ENCODE measurements at regions not wholly inside any gene's neighbourhood (a gene's known extent, or its start where the extent isn't known, plus 50 kb on each side); places are given as distances from the start of the nearest gene placed in this dataset.

DNA sequence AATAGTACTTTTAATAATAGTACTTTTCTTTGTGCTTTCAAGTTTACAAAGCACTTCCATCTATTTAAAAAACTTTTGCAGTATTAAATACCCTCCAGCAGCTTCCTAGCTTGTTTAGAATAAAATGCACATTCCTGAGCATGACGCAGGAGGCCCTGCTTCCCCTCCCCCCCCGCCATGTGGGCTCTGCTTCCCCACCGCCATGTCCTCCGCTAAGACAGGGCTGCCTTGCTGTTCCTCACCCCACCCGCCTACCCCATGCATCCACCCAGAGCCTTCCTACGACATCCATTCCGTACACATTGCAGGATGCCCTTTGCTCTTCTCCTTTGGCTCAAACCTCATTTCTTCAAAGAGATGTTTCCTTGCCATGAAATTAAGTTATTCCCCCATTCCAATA is 205.9 kb upstream of the MSX2 start:
- DNase-seq (ENCODE audit: low spot score): no peak
- Histone ChIP-seq H3K9ac (ENCODE audit: low read depth in 1 of 2, low read length in 2 of 2) (no peak overlapping the region), H3K9me3 (ENCODE audit: control insufficient read depth in 4 of 4, low read length in 3 of 4) (peaks cover 0 to 2% (median 0%) of the 10 kb centered on the region in 4 donors), H3K4me3 (ENCODE audit: low read depth in 1 of 3, low read length in 3 of 3) (no peak overlapping the region), H3K27ac (ENCODE audit: low read depth in 1 of 2, low read length in 2 of 2) (no peak overlapping the region), H3K36me3 (ENCODE audit: control insufficient read depth in 4 of 4, insufficient read depth in 3 of 4, low read depth in 1 of 4, low read length in 3 of 4) (no peaks in the 10 kb centered on the region), H3K27me3 (ENCODE audit: control insufficient read depth in 4 of 4, insufficient read depth in 4 of 4, low read length in 3 of 4) (no peaks in the 10 kb centered on the region), H3K4me1 (ENCODE audit: control insufficient read depth in 4 of 4, insufficient read depth in 4 of 4, low read length in 3 of 4) (no peaks in the 10 kb centered on the region)
- 71% methylated on average over 7 of the region's 7 CpGs for WGBS
- TF ChIP-seq HNF4A (conservative IDR thresholded peaks at IDR 0.05): no peak
- no peak for TF ChIP-seq NR2F2 (IDR thresholded peaks at IDR 0.05)
- TF ChIP-seq, protein P1, sequence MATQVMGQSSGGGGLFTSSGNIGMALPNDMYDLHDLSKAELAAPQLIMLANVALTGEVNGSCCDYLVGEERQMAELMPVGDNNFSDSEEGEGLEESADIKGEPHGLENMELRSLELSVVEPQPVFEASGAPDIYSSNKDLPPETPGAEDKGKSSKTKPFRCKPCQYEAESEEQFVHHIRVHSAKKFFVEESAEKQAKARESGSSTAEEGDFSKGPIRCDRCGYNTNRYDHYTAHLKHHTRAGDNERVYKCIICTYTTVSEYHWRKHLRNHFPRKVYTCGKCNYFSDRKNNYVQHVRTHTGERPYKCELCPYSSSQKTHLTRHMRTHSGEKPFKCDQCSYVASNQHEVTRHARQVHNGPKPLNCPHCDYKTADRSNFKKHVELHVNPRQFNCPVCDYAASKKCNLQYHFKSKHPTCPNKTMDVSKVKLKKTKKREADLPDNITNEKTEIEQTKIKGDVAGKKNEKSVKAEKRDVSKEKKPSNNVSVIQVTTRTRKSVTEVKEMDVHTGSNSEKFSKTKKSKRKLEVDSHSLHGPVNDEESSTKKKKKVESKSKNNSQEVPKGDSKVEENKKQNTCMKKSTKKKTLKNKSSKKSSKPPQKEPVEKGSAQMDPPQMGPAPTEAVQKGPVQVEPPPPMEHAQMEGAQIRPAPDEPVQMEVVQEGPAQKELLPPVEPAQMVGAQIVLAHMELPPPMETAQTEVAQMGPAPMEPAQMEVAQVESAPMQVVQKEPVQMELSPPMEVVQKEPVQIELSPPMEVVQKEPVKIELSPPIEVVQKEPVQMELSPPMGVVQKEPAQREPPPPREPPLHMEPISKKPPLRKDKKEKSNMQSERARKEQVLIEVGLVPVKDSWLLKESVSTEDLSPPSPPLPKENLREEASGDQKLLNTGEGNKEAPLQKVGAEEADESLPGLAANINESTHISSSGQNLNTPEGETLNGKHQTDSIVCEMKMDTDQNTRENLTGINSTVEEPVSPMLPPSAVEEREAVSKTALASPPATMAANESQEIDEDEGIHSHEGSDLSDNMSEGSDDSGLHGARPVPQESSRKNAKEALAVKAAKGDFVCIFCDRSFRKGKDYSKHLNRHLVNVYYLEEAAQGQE (IDR thresholded peaks at IDR 0.05): no peak
- TF ChIP-seq, protein P2, sequence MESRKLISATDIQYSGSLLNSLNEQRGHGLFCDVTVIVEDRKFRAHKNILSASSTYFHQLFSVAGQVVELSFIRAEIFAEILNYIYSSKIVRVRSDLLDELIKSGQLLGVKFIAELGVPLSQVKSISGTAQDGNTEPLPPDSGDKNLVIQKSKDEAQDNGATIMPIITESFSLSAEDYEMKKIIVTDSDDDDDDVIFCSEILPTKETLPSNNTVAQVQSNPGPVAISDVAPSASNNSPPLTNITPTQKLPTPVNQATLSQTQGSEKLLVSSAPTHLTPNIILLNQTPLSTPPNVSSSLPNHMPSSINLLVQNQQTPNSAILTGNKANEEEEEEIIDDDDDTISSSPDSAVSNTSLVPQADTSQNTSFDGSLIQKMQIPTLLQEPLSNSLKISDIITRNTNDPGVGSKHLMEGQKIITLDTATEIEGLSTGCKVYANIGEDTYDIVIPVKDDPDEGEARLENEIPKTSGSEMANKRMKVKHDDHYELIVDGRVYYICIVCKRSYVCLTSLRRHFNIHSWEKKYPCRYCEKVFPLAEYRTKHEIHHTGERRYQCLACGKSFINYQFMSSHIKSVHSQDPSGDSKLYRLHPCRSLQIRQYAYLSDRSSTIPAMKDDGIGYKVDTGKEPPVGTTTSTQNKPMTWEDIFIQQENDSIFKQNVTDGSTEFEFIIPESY (IDR thresholded peaks at IDR 0.05): no peak
- TF ChIP-seq TAF1 (conservative IDR thresholded peaks at IDR 0.05): no peak
- TF ChIP-seq CTCF (IDR thresholded peaks at IDR 0.05; ENCODE audit: low read depth, low read length, missing input control): no peak
- no peak for TF ChIP-seq RAD21 (IDR thresholded peaks at IDR 0.05)
- TF ChIP-seq, protein P3, sequence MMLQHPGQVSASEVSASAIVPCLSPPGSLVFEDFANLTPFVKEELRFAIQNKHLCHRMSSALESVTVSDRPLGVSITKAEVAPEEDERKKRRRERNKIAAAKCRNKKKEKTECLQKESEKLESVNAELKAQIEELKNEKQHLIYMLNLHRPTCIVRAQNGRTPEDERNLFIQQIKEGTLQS (IDR thresholded peaks at IDR 0.05): no peak
- no peak for TF ChIP-seq RXRA (IDR thresholded peaks at IDR 0.05)
- no peak for TF ChIP-seq YY1 (IDR thresholded peaks at IDR 0.05)
- no peak for TF ChIP-seq FOXA2 (IDR thresholded peaks at IDR 0.05)
- TF ChIP-seq JUND (IDR thresholded peaks at IDR 0.05): no peak

DNA sequence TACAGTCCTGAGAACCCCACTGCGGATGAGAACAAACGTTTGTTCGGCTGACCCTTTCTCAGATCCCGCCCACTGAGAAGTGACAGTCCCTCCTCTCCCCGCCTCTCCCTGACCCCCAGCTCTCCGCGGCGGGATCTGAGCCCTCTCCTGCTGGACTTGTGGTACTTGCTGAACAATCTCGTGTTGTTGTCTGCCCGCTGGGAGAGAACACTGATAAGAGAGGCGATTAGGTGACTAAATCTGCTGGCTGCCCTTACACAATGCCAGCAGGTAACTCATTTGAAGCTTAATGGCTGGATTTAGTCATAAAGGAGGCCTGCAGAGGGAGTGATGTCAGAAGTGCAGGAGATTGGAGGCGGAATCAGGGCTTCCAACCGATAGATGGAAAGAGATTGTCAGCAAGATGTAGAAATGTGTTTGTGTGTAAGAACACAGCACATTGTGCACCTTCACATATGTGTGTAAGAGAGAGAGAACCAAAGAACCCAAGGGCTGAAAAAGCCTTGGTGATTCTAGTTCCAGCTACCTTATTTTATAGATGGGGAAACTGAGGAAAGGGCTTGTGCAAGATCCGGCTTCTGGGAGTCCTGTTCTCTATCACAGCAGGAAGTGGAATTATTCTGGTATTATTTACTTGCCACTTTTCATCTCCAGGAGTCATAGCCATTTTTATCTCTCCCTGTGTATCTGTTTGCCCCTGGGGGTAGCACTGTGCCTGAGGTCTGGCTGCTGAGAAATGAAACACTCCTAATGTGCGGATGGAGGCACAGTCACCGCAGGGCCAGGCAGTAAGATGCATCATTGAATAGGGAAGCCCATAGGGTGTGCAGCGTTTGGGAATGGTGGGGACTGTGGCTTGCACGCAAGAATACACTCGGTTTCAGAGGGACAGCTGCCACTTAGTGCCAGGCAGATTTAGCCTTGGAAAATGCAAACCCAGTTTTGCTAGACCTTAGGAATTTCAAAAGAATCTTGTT is 203.7 kb upstream of the MSX2 start:
- Histone ChIP-seq H3K27ac (ENCODE audit: low read depth in 1 of 2, low read length in 2 of 2) (no peak overlapping the region), H3K36me3 (ENCODE audit: control insufficient read depth in 4 of 4, insufficient read depth in 3 of 4, low read depth in 1 of 4, low read length in 3 of 4) (no peaks in the 10 kb centered on the region), H3K4me1 (ENCODE audit: control insufficient read depth in 4 of 4, insufficient read depth in 4 of 4, low read length in 3 of 4) (no peaks in the 10 kb centered on the region), H3K27me3 (ENCODE audit: control insufficient read depth in 4 of 4, insufficient read depth in 4 of 4, low read length in 3 of 4) (no peaks in the 10 kb centered on the region), H3K9me3 (ENCODE audit: control insufficient read depth in 4 of 4, low read length in 3 of 4) (peaks cover 0 to 2% (median 0%) of the 10 kb centered on the region in 4 donors), H3K9ac (ENCODE audit: low read depth in 1 of 2, low read length in 2 of 2) (no peak overlapping the region), H3K4me3 (ENCODE audit: low read depth in 1 of 3, low read length in 3 of 3) (no peak overlapping the region)
- 36% methylated on average over 19 of the region's 19 CpGs for WGBS
- no peak for DNase-seq (ENCODE audit: low spot score)
- TF ChIP-seq EGR1 (IDR thresholded peaks at IDR 0.05; ENCODE audit: low read depth in 2 of 2) (no peak), RXRA (IDR thresholded peaks at IDR 0.05) (no peak), FOXA1 (IDR thresholded peaks at IDR 0.05) (no peak), GABPA (IDR thresholded peaks at IDR 0.05 in 1 of 2, conservative IDR thresholded peaks at IDR 0.05 in 1 of 2) (no peak), JUND (IDR thresholded peaks at IDR 0.05) (no peak), HNF4A (conservative IDR thresholded peaks at IDR 0.05) (no peak), TAF1 (conservative IDR thresholded peaks at IDR 0.05) (no peak), FOXA2 (IDR thresholded peaks at IDR 0.05) (no peak), YY1 (IDR thresholded peaks at IDR 0.05) (no peak), SP1 (IDR thresholded peaks at IDR 0.05) (no peak)
- TF ChIP-seq, protein P1 (IDR thresholded peaks at IDR 0.05): no peak
- TF ChIP-seq, protein P3 (IDR thresholded peaks at IDR 0.05): no peak
- TF ChIP-seq, protein P4, sequence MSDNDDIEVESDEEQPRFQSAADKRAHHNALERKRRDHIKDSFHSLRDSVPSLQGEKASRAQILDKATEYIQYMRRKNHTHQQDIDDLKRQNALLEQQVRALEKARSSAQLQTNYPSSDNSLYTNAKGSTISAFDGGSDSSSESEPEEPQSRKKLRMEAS (IDR thresholded peaks at IDR 0.05): no peak
